H1 (cell line): ENCODE measurements at regions not wholly inside any gene's neighbourhood (a gene's known extent, or its start where the extent isn't known, plus 50 kb on each side); places are given as distances from the start of the nearest gene placed in this dataset.
A peak's percentile ranks its signal among the peaks of the same experiment; 100 is the strongest.

ENCODE experiments used
- BCL11A ChIP-seq, 2 experiments: IDR thresholded peaks; one replicate each; pipeline ENCODE4 v1.6.1; 2011; ENCODE audit warnings: low read depth in 2 of 2, low read length in 2 of 2, mild to moderate bottlenecking in 2 of 2
- HDAC6 ChIP-seq: IDR thresholded peaks from one replicate; pipeline ENCODE4 v1.7.1; 2012; ENCODE audit warnings: low read depth, mild to moderate bottlenecking, inconsistent platforms, low read length, moderate library complexity
- JUN ChIP-seq: IDR thresholded peaks from 2 replicates; pipeline ENCODE4 v1.6.1; 2011; ENCODE audit warnings: low read depth, mild to moderate bottlenecking, improper control_type of control experiment, low read length
- JUND ChIP-seq: IDR thresholded peaks from 2 replicates; pipeline ENCODE4 v1.6.1; 2011; ENCODE audit warnings: mild to moderate bottlenecking, improper control_type of control experiment, low read length
- NANOG ChIP-seq: IDR thresholded peaks from 2 replicates; pipeline ENCODE4 v1.6.1; 2011; ENCODE audit warnings: low read length, low read depth, mild to moderate bottlenecking, inconsistent platforms; ENCODE audit not compliant: insufficient read depth, poor library complexity, severe bottlenecking
- POU5F1 ChIP-seq: IDR thresholded peaks from 2 replicates; pipeline ENCODE4 v1.6.1; 2011; ENCODE audit warnings: low read depth, mild to moderate bottlenecking, low read length, moderate library complexity
- RNF2 ChIP-seq: fragments of 200-900, 300-1000 bp; sonication (generic); IDR thresholded peaks from 2 replicates; pipeline ENCODE4 v1.7.1; 2016; ENCODE audit warnings: borderline replicate concordance, low read depth, mild to moderate bottlenecking, antibody characterized with exemption, low read length; ENCODE audit not compliant: poor library complexity, severe bottlenecking; ENCODE audit errors: missing control alignments
- RXRA ChIP-seq: IDR thresholded peaks from 2 replicates; pipeline ENCODE4 v1.6.1; 2011; ENCODE audit warnings: low read depth, mild to moderate bottlenecking, low read length, moderate library complexity; ENCODE audit not compliant: insufficient read depth
- SP1 ChIP-seq: IDR thresholded peaks from 2 replicates; pipeline ENCODE4 v1.6.1; 2011; ENCODE audit warnings: low read depth, low read length
- TCF12 ChIP-seq: IDR thresholded peaks from 2 replicates; pipeline ENCODE4 v1.6.1; 2011; ENCODE audit warnings: low read depth, mild to moderate bottlenecking, low read length
- YY1 ChIP-seq: IDR thresholded peaks from 2 replicates; pipeline ENCODE4 v1.6.1; 2011; ENCODE audit warnings: low read depth, mild to moderate bottlenecking, low read length
- TF ChIP-seq, protein P1 (sequence below): fragments of 300-600 bp; sonication (generic); IDR thresholded peaks from 2 replicates; pipeline ENCODE4 v1.7.1; 2012; ENCODE audit warnings: low read length, moderate library complexity, mild to moderate bottlenecking, inconsistent platforms; ENCODE audit not compliant: insufficient replicate concordance

DNA sequence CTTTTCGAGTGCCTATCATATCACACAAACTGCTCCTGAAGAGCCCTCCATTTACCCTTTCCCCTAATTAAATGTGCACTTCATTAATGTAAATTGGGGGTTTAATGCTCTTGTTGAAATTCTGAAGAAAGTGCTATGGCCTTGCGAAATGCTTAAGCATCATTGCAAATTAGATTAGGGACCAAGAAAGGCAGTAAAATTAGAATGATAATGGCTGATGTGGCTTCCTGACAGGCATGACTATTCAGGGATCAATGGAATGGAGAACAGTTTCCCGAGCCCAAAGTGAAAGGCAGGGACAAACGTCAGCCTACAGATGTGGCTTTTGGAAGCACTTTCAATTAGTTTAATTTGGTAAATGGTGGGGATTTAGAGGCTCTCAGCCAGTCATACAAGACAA lies 120.1 kb downstream of the NKX6-1 start (continued):
- TF ChIP-seq, protein P1, sequence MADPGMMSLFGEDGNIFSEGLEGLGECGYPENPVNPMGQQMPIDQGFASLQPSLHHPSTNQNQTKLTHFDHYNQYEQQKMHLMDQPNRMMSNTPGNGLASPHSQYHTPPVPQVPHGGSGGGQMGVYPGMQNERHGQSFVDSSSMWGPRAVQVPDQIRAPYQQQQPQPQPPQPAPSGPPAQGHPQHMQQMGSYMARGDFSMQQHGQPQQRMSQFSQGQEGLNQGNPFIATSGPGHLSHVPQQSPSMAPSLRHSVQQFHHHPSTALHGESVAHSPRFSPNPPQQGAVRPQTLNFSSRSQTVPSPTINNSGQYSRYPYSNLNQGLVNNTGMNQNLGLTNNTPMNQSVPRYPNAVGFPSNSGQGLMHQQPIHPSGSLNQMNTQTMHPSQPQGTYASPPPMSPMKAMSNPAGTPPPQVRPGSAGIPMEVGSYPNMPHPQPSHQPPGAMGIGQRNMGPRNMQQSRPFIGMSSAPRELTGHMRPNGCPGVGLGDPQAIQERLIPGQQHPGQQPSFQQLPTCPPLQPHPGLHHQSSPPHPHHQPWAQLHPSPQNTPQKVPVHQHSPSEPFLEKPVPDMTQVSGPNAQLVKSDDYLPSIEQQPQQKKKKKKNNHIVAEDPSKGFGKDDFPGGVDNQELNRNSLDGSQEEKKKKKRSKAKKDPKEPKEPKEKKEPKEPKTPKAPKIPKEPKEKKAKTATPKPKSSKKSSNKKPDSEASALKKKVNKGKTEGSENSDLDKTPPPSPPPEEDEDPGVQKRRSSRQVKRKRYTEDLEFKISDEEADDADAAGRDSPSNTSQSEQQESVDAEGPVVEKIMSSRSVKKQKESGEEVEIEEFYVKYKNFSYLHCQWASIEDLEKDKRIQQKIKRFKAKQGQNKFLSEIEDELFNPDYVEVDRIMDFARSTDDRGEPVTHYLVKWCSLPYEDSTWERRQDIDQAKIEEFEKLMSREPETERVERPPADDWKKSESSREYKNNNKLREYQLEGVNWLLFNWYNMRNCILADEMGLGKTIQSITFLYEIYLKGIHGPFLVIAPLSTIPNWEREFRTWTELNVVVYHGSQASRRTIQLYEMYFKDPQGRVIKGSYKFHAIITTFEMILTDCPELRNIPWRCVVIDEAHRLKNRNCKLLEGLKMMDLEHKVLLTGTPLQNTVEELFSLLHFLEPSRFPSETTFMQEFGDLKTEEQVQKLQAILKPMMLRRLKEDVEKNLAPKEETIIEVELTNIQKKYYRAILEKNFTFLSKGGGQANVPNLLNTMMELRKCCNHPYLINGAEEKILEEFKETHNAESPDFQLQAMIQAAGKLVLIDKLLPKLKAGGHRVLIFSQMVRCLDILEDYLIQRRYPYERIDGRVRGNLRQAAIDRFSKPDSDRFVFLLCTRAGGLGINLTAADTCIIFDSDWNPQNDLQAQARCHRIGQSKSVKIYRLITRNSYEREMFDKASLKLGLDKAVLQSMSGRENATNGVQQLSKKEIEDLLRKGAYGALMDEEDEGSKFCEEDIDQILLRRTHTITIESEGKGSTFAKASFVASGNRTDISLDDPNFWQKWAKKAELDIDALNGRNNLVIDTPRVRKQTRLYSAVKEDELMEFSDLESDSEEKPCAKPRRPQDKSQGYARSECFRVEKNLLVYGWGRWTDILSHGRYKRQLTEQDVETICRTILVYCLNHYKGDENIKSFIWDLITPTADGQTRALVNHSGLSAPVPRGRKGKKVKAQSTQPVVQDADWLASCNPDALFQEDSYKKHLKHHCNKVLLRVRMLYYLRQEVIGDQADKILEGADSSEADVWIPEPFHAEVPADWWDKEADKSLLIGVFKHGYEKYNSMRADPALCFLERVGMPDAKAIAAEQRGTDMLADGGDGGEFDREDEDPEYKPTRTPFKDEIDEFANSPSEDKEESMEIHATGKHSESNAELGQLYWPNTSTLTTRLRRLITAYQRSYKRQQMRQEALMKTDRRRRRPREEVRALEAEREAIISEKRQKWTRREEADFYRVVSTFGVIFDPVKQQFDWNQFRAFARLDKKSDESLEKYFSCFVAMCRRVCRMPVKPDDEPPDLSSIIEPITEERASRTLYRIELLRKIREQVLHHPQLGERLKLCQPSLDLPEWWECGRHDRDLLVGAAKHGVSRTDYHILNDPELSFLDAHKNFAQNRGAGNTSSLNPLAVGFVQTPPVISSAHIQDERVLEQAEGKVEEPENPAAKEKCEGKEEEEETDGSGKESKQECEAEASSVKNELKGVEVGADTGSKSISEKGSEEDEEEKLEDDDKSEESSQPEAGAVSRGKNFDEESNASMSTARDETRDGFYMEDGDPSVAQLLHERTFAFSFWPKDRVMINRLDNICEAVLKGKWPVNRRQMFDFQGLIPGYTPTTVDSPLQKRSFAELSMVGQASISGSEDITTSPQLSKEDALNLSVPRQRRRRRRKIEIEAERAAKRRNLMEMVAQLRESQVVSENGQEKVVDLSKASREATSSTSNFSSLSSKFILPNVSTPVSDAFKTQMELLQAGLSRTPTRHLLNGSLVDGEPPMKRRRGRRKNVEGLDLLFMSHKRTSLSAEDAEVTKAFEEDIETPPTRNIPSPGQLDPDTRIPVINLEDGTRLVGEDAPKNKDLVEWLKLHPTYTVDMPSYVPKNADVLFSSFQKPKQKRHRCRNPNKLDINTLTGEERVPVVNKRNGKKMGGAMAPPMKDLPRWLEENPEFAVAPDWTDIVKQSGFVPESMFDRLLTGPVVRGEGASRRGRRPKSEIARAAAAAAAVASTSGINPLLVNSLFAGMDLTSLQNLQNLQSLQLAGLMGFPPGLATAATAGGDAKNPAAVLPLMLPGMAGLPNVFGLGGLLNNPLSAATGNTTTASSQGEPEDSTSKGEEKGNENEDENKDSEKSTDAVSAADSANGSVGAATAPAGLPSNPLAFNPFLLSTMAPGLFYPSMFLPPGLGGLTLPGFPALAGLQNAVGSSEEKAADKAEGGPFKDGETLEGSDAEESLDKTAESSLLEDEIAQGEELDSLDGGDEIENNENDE = peak; percentile 89
- TF ChIP-seq RXRA = no peak
- peak; percentile 47; the same call in 1 of the 2 replicates for TF ChIP-seq SP1
- TF ChIP-seq TCF12 = peak; percentile 44; the same call in 1 of the 2 replicates
- TF ChIP-seq RNF2 = no peak
- no peak for TF ChIP-seq HDAC6
- no peak for TF ChIP-seq BCL11A (IDR thresholded peaks at IDR 0.05; ENCODE audit: low read depth in 2 of 2, low read length in 2 of 2)
- TF ChIP-seq YY1 = peak; percentile 36; the same call in 1 of the 2 replicates
- TF ChIP-seq JUN = no peak
- TF ChIP-seq JUND = 0 out of 2 replicates have a peak, but pooled peaks have one; percentile 13
- peak; percentile 81 for TF ChIP-seq POU5F1
- TF ChIP-seq NANOG = peak; percentile 73
